OCI-LY3 (cell line): ENCODE measurements at regions not wholly inside any gene's neighbourhood (a gene's known extent, or its start where the extent isn't known, plus 50 kb on each side); places are given as distances from the start of the nearest gene placed in this dataset.

ENCODE experiments used
- EZH2phosphoT487 ChIP-seq: fragments of 200-600 bp; shearing (Covaris generic); IDR thresholded peaks from 2 replicates; pipeline ENCODE4 v1.6.1; 2018; ENCODE audit warnings: antibody characterized with exemption, mixed run types, low read depth
- TF ChIP-seq, protein P1 (sequence below): fragments of 200-600, 300-600 bp; sonication (generic); IDR thresholded peaks from 2 replicates; pipeline ENCODE4 v1.5.1; 2014; ENCODE audit warnings: antibody characterized with exemption, low read length, low read depth

DNA sequence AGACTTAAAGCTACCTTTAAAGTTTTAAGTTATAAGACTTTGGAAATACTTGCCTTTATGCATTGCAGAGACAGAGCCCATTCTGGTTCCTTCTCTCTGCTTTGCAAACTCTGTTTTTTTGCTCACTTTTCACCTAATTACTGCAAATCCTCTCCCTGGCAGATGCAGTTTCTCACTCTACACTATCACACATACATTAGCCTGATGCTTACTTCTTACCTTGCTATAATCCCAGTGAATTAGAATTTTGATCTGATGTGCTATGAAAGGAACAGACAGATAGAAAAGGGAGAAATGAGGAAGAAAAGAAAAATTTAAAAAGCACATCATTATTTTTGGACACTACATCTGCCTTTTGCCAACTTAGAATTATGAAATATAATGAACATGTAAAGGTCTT, 489.5 kb upstream of the EDIL3 start:
- TF ChIP-seq, protein P1, sequence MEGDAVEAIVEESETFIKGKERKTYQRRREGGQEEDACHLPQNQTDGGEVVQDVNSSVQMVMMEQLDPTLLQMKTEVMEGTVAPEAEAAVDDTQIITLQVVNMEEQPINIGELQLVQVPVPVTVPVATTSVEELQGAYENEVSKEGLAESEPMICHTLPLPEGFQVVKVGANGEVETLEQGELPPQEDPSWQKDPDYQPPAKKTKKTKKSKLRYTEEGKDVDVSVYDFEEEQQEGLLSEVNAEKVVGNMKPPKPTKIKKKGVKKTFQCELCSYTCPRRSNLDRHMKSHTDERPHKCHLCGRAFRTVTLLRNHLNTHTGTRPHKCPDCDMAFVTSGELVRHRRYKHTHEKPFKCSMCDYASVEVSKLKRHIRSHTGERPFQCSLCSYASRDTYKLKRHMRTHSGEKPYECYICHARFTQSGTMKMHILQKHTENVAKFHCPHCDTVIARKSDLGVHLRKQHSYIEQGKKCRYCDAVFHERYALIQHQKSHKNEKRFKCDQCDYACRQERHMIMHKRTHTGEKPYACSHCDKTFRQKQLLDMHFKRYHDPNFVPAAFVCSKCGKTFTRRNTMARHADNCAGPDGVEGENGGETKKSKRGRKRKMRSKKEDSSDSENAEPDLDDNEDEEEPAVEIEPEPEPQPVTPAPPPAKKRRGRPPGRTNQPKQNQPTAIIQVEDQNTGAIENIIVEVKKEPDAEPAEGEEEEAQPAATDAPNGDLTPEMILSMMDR: no peak
- TF ChIP-seq EZH2phosphoT487: no peak
